Muscle of arm (tissue), 1 donor: ENCODE measurements at regions not wholly inside any gene's neighbourhood (a gene's known extent, or its start where the extent isn't known, plus 50 kb on each side); places are given as distances from the start of the nearest gene placed in this dataset.
"Not testable (repeated sequence)": the region's sequence is repeated elsewhere in the genome, so short reads cannot be mapped to it uniquely, and the experiment has no call there.

Experiments
- DNase-seq: peaks from one replicate; pipeline ENCODE4 v3.0.0-alpha.2; 2013

DNA sequence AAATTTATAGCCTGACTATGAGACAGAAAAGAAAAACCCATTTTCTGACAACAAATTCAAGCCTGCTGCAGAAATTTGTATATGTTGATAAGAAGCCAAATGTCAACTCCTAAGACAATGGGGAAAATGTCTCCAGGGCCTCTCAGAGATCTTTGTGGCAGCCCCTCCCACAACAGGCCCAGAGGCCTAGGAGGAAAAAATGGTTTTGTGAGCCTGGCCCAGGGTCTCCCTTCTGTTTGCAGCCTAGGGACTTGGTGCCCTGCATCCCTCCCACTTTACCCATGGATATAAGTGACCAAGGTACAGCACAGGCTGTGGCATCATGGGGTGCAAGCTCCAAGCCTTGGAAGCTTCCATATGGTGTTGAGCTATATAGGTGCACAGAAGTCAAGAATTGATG is 740.2 kb downstream of the SEMA5A start:
- DNase-seq = no peak

GRCh38 chr5:8807636-8808035 is 738.2 kb downstream of the SEMA5A start:
- no peak for DNase-seq

DNA sequence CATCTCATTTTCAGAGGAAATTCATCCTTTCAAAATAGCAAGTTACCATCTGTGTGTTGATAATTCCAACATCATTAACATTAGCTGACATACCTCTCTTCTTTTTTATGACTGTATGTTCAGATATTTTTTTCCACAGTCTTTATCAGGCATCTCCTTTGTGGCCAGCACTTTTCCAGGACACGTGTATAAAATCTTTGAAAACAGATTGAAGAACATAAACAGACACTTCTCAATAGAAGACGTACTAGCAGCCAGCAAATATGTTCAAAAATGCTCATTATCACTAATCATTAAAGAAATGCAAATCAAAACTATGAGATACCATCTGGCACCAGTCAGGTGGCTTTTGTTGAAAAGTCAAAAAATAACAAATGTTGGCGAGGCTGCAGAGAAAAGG is 734.3 kb downstream of the SEMA5A start:
- no peak for DNase-seq

DNA sequence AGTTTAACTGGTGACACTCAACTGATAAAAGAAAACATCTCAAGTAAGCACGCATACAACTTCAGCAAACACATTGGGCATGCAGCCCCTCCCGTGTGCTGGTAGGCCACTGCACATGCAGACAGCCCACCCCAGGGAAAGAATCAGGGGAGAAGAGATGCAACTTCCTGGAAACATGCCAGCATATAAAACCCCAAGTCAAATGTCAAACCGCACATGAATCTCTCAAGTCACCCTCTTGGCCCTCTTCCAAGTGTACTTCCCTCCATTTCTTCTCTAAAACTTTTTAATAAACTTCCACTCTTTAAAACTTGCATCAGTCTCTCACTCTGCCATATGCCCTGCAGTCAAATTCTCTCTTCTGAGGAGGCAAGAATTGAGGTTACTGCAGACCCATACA is 732.7 kb downstream of the SEMA5A start:
- DNase-seq = no peak

- DNase-seq = no peak
Observed at GRCh38 chr5:8814105-8814504, 731.8 kb downstream of the SEMA5A start.

GRCh38 chr5:8824371-8824770 is 721.5 kb downstream of the SEMA5A start:
- DNase-seq = no peak

DNA sequence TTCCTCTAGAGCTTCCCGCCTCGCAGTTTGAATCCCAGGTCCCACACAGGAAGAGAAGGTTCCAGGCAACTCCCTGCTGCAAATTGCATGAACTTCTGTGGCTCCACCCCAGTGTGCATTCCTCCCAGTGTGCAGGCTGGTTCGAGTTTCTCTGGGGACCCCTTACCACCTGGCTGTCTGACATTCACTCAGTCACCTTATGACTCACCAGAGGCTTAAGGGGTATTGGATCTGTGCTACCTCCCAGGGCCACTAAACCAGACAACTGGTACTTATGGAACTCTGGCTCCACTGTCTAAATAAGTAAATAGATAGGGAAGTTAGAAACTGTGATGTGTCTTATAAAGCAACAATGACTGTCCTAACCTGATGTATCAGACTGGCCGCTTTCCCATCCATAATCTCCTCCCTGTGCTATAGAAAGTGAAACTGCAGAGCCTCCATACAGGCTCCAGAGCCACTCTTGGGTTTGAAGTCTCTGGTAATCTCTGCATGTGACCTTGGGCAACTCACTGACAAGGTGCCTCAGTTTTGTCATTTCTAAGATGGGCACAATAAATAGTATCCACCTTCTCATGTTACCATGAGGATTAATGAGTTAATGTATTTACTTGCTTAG is 720.6 kb downstream of the SEMA5A start:
- no peak for DNase-seq

- DNase-seq = no peak
Observed at GRCh38 chr5:8826508-8826907, 719.4 kb downstream of the SEMA5A start.

DNA sequence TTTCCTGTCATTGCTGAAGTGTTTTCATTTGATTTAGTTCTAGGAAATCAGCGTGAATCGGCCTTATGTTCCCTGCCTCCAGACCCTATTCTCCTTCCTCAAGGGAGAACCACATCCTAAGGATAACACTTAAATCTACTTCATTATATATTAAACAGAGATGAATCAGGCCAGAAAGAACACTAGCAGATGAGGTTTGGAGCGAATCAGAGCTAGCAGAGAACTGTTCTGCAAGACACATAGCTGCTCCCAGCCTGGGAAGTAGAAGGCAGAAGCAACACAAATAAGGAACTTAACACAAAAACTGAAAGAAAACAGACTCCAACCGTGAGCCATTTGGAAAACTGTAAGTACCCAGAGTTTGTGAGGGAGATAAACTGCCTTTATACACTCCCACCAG is 718.2 kb downstream of the SEMA5A start:
- DNase-seq = no peak

- DNase-seq = no peak
Observed at GRCh38 chr5:8828596-8829322, 717.1 kb downstream of the SEMA5A start.

- no peak for DNase-seq
Observed at GRCh38 chr5:8829323-8830029, 716.4 kb downstream of the SEMA5A start.

GRCh38 chr5:8831251-8831650 is 714.6 kb downstream of the SEMA5A start:
- no peak for DNase-seq

GRCh38 chr5:8831854-8832253 is 714.0 kb downstream of the SEMA5A start:
- DNase-seq = no peak

DNA sequence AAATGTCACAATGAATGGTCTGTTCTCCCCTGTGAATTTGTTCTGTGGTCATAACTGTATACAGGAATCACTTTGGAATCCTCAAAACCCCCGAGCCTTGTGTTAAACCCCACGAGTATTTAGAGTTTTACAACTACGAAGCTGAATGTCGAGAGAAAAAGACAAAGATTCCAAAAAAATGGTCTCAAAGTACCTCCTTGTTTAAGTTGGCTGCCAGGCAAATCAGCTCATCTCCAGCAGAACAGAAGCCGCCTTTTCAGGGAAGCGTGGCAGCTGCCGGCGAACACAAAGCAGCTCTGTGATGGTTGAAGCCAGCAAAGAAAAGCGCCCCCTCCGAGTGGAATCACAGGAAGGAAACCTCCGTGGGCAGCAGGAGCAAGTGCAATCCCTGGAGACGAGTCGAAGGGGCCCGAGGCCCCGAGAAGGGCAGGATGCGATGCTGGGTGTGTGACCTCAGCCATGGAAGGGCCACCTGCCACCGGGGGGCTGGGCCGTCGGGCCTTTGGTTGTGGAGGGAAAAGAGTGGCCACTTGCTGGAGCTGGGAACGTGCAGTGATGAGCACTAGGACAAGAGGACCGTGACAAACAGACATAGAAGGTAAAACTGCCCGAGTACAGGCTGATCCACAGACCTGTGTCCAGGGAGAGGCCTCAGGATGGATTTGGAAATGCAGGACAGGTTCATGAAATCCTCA is 706.4 kb downstream of the SEMA5A start:
- DNase-seq = no peak

- DNase-seq = no peak
Observed at GRCh38 chr5:8840237-8840636, 705.6 kb downstream of the SEMA5A start.

- not testable (repeated sequence) for DNase-seq
Observed at GRCh38 chr5:8840746-8841145, 705.1 kb downstream of the SEMA5A start.

DNA sequence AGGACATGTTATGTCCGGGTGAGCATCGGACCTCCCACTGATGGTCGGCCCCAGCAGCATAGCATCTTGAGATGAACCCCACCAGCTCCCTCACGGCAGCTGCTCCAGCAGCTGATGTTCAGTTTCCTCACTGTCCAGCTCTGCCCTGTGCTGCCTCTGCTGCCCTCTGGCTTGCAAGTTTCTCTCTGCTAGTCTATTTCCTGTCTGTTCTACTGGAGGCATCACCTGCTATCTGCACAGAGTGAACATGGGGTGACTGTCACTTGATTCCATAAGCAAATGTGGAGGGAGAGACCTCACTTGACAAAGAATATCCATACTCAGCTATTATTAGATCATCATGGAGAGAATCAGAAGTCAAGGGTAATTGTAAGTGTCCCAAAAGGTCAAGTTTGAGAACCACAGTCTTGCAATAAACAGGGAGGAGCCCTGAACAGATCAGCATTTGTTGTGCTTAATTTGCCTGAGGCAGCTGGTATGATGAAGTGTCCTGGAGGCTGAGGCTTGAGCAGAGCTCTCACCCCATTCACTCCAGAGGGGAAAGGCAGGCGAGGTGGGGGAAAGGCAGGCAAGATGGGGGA is 702.8 kb downstream of the SEMA5A start:
- no peak for DNase-seq

DNA sequence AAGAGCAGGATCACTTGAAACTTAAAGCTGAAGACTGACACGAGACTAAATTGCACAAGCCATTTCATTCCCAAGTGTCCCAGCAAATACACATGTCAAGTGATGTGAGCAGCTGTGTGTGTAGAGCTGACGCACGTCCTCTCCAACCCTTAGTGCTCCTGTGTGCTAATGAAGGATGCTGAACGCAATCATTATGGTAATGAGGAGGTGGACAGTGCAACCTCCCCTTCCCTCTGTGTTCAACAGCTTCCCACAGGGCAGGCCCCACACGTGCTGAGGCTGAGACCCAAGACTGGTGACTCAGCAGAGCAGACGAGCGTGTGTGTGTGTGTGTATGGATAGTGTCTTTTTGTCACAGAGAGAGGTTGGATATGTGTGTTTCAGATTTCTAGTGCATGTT is 702.1 kb downstream of the SEMA5A start:
- DNase-seq = peak; percentile 16

DNA sequence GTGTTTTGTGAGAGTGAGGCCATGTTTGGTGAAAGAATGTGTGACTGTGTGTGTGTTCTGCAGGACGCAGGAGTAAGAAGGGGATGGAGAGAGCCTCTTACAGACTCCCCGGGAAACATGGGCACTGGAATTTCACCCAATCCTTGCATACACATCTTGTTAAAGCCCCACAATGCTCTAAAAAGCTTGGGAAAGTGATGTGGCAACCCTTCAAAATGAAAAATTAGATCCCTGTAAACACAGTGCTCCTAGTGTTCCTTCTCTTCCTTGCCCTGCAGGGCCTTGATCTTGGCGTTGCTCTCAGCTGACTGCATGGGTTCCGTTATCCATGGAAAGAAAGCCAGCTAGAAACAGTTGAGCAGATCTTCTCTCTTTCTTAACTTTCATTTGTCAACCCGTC is 701.7 kb downstream of the SEMA5A start:
- no peak for DNase-seq

DNA sequence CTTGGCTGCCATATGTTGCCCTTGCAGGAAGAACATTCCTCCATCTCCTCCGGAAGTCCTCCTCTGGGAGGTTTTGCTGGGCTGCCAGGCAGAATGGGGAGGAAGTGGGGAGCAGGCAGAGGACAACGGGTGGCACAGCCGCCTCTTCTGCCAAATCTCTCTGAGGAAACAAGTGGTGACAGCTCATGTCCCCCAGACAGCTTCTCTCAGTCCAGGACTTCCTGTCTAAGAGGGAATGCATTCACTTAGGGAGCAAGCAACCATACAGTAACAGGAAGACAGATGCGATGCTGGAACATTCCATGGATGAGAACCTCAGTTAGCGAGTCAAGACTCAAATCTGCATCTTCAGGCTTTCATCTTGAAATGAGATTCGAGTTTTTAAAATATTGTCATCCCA is 701.0 kb downstream of the SEMA5A start:
- DNase-seq = no peak

- no peak for DNase-seq
Observed at GRCh38 chr5:8845296-8845695, 700.6 kb downstream of the SEMA5A start.

- DNase-seq = no peak
Observed at GRCh38 chr5:8848366-8848765, 697.5 kb downstream of the SEMA5A start.
